GM18517 (cell line): ENCODE measurements at regions not wholly inside any gene's neighbourhood (a gene's known extent, or its start where the extent isn't known, plus 50 kb on each side); places are given as distances from the start of the nearest gene placed in this dataset.

ENCODE experiments used
- ATAC-seq: cut with Tn5 transposase; IDR thresholded peaks from one replicate; pipeline ENCODE4 v1.9.1; 2021; ENCODE audit warnings: mild to moderate bottlenecking, moderate library complexity; ENCODE audit not compliant: unreplicated experiment

DNA sequence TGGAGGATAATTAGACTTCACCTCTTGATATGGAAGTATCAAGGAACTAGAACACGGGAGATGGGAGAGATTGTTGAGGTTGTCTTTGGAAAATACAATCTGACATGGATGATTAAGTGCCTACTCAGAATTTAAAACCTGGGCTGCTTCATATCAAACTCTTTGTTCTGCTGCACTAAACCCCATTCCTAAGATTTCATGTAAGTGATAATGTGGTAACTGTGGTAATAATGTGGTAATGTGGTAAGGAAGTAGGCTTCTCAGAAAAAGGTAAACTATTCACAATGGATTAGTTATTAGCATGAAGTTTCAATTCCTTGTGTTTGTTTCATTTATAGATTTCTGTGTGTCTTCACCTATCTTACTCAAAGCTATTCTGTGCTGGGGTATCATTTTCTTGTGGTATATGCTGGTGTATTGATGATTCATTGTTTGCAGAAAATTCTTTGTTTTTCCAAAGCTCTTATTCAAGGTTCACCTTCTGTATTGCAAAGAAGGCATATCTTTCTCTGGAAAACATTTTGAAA, 129.9 kb upstream of the TAC1 start:
- peak; percentile 74 for ATAC-seq

DNA sequence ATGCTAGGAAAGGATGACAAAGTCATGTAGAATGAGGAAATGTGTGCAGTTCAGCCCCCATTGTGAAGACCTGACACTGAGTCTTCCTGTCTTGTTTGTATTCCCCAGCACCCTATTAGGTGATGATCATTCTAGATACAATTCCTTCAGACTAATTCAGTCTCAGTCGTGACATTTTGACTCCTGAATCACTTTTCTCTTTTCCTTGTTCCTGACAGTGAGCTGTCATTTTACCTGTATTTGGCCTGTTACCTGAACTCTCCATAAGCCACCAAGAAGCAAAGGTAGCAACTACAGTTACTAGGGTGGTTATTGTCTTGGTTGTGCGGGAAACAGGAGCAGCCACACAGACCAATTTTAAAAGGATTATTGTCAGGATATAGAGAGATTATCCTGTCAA, 111.4 kb upstream of the TAC1 start:
- no peak for ATAC-seq

DNA sequence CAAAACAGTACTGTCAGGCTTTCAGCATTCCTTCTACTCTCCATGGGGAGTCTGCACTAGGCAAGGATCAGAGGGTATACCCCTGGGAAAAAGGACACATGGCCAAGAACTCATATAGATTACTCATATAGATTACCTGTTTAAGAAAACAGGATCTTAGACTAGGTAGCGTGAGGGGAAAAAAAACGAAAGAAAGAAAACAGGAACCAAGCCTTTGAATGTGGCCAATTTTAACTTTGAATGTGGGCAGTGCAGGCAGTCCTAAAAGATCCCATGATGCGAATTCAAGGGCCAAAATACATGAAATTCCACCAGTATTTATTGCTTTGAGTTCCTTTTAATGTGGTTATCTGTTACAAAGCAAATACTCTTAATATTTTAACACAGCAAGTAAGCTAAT, 108.6 kb upstream of the TAC1 start:
- ATAC-seq, result peak; percentile 84

DNA sequence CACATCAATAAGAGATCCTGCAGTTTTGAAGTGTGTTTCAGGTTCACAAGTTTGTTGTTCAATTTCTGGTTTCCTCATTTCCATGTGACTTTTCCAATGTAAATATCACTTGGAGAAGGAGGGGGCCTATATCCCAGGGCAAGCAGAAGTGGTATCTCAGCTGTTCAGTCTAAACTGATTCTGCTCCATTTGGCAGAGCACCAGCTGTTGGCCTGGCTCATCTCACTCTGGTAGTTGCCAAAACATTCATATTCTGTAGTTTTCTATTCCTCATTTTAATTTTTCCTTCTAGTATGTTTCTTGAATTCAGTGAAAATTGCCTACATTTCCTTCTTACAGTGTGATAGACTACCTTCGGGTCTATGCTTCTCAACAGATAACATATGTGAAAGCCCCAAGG, 101.8 kb upstream of the TAC1 start:
- no peak for ATAC-seq

DNA sequence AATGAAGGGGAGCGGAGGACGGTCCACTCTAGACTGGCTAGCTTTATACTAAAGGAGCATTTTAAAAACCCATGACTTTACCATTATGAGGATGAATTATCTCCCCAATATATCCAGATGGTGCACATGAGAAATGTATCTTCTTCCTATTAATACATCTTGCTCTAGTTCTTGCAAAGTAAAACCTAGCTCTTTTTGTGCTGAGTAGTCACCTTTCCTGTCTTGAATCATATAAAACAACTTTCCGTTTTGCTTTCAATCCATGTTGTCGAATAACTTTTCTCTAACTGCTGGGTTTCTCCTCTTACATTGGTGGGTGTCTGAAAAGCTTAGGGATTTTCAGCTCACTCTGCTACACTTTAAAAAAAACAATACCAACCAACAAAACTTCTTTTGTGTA, 96.3 kb upstream of the TAC1 start:
- no peak for ATAC-seq

DNA sequence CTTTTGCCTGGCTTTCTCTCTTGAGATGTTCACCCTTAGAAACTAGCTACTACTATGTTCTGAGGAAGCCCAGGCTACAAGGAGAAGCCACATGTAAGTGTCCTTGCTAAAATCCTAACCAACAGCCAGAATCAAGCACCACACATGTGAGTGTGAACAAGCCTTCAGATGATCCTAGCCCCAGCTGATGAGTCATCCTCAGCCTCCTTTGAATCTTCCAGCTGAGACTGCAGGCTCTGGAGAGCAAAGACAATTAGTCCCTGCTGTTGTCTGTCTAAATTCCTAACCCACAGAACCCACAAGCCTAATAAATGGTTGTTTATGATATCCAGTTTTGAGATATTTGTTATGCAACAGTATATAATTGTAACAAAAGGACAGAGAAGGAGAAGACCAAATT, 92.8 kb upstream of the TAC1 start:
- no peak for ATAC-seq

DNA sequence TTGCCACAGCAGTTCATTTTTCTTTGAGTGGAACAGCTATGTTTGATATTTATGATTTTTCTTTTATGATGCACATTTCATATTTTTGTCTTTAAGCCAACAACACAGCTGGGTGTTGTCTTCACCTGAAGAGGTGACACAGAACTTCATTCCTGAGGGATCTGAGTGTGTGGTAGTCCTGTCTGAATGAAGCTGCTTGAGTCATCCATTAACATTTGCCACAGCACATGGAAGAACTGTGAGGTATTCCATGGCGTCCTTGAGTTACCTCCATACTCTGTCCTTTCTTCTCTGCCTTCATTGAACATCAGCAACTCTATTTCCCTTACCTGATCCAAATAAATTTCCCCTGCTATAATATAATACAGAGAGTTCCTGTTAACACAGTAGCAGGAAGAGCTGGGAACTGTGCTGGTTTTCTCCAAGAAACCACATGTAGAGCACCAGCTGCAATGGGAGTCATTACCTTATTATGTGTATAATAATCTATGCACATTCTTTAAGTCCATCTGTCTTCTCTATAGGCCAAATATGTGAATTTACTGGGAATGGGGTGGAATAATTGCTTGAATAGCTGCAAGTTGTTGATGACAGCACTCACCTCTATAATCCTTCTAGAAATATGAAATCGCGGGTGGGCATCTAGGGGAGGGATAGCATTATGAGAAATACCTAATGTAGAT, 72.4 kb upstream of the TAC1 start:
- no peak for ATAC-seq

DNA sequence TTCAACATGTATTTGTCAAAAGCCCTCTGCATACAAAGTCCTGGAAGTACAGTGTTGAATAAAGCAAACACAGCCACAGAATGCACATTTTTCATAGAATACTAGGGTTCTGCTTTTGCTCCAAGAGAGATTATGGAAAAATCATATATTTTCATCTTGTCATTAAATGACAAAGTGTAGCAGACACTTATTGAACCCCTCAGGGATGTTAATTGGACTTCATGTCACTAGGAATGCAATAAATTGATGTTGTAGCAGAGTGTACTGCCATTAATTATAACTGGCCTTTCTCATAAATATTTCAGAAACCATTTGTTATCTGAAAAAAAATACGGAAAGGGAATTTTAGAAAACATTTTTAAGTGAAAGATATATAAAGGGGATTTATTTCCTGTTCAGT, 64.5 kb upstream of the TAC1 start:
- ATAC-seq, result no peak

DNA sequence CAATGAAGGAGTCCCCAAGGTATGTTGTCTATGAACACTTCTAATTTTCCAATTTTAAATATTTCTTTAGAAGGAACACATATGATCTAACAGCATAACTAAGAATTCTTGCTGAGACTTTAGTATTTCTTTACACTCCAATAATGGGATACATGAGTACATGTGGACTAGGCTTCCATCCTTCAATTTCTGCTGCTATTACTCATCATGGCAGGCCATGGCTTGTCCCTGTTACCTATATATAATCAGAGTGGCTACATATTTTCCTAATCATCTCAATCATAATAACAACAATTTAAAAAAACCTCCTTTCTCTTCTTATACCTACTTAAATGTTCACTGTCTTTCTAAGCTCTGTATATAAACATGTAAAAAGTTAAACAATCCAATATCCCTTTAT, 60.3 kb upstream of the TAC1 start:
- ATAC-seq, result no peak

DNA sequence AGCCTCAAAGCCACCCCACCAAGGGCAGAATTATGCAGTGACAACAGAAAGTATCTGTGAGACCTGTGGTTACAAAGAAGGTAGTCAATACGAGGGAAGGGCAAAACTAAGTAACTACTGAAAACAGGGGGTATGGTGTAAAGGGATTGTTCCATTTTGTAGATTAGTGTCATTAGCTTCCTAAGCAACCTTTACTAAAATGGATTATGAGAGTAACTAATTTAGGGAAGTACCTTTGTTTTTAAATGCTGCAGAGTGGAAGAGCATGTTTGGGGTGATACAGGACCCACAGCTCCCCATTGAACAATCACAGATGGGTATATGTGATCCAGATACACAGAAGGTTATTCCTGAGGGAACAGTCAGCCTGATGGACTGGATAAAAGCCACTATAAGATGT, 51.3 kb upstream of the TAC1 start:
- ATAC-seq, result no peak
